Fibroblast of lung (primary cell): ENCODE measurements at regions not wholly inside any gene's neighbourhood (a gene's known extent, or its start where the extent isn't known, plus 50 kb on each side); places are given as distances from the start of the nearest gene placed in this dataset.

Source experiments
- EZH2 ChIP-seq: IDR thresholded peaks from 2 replicates; pipeline ENCODE4 v1.5.1; 2012; ENCODE audit warnings: low read length, control low read depth, mild to moderate bottlenecking; ENCODE audit errors: missing control alignments
- TF ChIP-seq, protein P1 (sequence below), 2 donors: IDR thresholded peaks in 1 of 2; conservative IDR thresholded peaks in 1 of 2; 1 replicate in 1 of 2; 2 replicates in 1 of 2; pipeline ENCODE4 v1.5.1; 2011 to 2012; ENCODE audit warnings: low read length in 2 of 2, control low read depth in 1 of 2, inconsistent platforms in 1 of 2, low read depth in 1 of 2, mild to moderate bottlenecking in 1 of 2

- TF ChIP-seq, protein P1, sequence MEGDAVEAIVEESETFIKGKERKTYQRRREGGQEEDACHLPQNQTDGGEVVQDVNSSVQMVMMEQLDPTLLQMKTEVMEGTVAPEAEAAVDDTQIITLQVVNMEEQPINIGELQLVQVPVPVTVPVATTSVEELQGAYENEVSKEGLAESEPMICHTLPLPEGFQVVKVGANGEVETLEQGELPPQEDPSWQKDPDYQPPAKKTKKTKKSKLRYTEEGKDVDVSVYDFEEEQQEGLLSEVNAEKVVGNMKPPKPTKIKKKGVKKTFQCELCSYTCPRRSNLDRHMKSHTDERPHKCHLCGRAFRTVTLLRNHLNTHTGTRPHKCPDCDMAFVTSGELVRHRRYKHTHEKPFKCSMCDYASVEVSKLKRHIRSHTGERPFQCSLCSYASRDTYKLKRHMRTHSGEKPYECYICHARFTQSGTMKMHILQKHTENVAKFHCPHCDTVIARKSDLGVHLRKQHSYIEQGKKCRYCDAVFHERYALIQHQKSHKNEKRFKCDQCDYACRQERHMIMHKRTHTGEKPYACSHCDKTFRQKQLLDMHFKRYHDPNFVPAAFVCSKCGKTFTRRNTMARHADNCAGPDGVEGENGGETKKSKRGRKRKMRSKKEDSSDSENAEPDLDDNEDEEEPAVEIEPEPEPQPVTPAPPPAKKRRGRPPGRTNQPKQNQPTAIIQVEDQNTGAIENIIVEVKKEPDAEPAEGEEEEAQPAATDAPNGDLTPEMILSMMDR (conservative IDR thresholded peaks at IDR 0.05 in 1 of 2, IDR thresholded peaks at IDR 0.05 in 1 of 2; ENCODE audit: low read depth in 1 of 2, low read length in 2 of 2), result no peak
- no peak for TF ChIP-seq EZH2
Observed at GRCh38 chr22:27084130-27084529, 426.7 kb downstream of the MIAT start.
